ENCODE measurements at regions not wholly inside any gene's neighbourhood (a gene's known extent, or its start where the extent isn't known, plus 50 kb on each side); places are given as distances from the start of the nearest gene placed in this dataset.
A peak's percentile ranks its signal among the peaks of the same experiment; 100 is the strongest.
"Not testable (repeated sequence)": the region's sequence is repeated elsewhere in the genome, so short reads cannot be mapped to it uniquely, and the experiment has no call there.

DNA sequence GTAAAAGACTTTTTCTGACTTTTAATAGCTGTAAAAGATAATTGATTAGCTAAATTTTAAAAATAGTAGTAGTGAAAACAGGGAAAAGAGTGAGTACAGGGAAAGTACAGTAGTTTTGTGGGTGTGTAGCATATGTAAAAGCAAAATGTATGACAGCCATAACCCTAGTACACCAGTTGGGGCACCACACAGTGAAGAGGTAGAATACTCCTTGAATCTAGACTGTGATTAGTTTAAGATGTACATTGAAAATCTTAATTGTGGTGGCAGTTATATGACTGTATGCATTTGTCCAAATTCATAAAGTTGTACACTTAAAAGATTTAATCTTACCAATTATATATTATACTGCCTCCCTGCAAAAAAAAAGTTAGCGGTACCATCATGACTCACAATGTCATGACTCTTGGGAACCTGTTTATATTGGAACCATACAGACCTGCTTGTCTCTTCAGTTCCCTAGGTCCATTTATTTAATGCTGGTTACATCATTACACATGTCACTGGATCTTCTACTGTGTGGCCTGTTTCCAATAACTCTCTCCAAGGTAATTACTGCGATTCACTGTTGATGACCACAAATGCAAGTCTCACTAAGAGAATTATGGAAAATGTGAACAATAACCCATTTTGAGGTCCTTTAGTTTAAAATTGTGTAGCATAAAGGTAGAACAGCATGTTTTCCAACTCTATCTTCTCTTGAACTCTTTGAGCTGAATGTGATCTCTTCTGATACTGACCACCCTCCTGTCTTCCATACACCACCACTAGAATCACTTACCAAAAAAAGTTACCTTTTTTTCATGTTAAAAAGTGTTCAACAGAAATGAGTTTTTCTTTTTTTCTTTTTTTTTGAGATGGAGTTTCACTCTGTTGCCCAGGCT lies 264.2 kb upstream of the AMIGO2 start:
- no peak for DNase-seq

DNA sequence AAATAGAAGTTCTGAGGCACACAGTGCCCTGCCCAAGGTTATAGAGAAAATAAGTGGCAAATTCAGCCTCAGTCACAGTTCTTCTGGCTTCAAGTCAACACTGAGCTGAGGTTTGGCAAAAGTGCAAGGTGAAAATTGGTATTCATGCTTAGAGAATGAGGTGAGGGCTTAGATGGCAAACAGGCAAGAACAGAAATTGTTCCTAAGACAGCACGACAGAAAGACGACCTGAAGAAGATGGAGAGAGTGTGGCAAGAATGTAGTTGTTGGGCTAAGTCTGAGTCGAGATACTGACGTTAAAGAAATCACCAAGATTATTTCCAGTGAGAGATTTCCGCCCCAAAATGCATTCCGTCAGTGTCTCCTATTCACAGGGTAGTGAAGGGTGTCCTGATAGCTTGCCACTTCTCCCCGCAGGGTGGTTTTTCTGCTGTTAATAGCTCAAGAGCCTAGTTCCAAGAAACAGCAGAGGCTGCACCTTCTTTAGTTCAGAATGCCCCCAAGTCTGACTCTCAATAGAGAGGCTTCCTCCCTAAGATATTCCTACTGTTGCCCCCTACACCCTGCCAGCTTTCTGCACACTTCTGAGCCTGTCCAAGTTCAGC lies 260.8 kb upstream of the AMIGO2 start:
- no peak for DNase-seq

DNA sequence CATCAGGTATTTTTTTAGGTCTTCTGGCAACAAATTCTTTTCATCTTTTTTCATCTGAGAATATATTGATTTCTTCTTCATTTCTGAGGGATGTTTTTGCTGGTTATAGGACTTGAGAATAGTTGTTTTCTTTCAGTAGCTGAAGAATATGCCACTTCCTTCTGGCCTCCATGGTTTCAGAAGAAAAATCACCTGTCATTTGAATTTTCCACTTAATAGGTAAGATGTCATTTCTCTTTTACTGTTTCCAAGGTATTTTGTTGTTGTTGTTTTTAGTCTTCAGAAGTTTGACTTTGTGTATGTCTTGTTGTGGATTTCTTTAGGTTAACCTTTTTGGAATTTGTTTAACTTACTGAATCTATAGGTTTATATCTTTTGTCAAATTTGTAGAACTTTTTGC lies 257.8 kb upstream of the AMIGO2 start:
- no peak for DNase-seq

DNA sequence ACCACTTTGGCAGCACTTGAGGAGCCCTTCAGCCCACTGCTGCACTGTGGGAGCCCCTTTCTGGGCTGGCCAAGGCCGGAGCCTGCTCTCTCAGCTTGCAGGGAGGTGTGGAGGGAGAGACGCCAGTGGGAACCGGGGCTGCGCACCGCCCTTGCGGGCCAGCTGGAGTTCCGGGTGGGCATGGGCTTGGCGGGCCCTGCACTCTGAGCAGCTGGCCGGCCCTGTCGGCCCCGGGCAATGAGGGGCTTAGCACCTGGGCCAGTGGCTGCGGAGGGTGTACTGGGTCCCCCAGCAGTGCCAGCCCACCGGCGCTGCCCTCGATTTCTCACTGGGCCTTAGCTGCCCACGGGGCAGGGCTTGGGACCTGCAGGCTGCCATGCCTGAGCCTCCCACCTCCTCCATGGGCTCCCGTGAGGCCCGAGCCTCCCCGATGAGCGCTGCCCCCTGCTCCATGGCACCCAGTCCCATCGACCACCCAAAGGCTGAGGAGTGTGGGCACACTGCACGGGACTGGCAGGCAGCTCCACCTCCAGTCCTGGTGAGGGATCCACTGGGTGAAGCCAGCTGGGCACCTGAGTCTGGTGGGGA lies 253.6 kb upstream of the AMIGO2 start:
- DNase-seq = not testable (repeated sequence)

DNA sequence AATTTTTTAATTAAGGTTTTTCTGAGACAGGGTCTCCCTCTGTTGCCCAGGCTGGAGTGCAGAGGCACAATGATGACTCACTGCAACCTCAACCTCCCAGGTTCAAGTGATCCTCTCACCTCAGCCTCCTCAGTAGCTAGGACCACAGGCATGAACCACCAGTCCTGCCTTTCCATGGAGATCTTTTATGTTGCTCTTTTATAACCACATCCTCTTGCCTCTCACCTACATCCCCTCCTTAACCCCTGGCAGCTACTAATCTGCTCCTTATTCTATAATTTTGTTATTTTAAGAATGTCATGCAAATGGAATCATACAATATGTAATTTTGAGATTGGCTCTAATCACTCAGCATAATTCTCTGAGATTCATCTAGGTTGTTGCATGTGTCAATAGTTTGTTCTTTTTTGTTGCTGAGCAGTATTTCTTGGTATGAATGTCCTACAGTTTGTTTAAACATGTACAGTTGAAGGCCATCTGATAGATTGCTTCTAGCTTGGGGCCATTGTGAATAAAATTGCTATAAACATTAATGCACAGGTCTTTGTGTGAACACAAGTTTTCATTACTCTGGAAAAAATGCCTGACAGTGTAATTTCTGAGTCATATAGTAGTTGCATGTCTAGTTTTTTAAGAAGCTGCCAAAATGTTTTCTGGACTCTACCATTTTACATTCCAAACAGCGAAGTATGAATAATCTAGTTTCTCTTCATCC lies 249.2 kb upstream of the AMIGO2 start:
- peak; percentile 18 for DNase-seq

DNA sequence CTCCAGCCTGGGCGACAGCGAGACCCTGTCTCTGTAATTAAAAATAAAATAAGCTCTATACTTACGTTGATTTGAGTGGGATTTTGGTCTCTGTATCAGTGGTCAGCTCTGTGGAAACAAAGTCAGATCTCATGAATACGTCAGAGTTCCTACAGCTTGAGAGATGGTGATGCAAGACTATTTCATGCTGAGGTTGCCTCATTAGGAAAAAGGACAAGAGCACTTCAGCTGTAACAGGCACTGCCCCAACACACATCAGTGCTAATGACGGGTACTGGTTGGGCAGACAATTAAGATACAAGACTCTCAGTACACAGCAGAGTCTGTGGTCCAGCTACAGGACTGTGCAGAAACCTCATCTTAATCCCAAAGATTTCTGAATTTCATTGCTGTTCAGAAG lies 246.4 kb upstream of the AMIGO2 start:
- no peak for DNase-seq

DNA sequence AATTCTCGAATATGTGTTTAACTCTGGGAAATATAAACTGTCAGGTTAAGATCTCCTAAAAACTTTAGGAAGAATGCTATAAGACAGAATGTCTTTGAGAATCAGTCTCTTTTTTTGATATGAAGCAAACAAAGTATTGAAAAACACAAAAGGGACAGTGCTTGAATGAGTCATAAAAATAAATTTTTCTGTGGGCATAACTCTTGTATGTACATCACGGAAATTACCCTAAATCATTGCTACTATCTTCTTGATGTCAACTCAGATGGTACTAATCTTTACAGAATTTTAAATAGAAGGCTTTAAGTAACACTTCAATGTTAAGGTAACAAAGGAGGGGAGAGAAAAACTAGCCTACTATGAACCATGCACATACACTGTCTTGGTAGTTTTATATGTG lies 244.0 kb upstream of the AMIGO2 start:
- no peak for DNase-seq

DNA sequence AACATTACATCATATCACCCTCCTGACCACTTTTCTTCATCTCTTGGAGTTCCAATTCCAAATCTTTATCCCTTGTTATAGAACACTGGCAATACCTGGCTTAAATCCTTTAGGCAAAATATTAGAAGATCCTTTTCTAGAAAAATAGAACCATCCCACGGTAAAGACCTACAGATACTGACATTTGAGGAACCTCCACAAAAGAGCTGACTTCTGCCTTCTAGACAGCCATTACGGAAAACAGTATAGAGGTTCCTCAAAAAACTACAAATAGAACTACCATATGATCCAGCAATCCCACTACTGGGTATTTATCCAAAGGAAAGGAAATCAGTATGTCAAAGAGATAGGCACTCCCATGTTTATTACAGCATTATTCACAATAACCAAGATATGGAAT lies 241.7 kb upstream of the AMIGO2 start:
- DNase-seq = no peak

DNA sequence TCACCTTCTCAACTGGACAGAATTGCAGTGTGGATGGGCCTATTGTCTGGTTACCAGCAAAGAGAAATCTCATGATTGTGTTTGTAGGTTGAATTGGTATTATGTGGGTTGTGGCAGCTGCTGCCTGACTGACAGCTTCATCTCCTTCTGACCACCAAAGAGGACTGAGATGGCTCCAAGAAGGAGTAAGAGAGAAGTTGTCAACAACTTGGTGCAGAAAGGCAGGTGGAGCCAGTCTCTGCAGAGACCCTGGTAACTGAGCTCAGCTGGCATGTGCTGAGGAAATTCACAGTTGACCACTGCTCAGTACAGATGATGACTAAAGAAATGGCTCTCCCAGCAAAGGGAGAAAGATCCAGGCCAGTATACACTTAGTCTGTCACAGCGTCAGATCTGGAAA lies 240.0 kb upstream of the AMIGO2 start:
- DNase-seq = no peak

DNA sequence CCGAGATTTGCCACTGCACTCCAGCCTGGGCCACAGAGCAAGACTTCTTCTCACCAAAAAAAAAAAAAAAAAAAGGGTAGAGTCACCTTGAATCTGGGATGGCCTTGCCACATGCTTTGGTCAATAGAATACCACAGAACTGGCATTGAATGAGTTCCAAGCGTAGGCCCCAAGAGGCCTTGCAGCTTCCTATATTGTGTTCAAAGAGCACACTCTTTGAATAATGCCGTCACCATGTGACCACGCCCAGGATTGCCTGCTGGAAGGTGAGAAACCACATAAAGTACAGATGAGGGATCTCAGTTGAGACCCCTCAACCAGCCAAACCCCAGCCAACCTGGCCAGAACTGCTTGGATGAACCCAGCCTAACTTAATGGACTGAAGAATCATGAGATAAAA lies 239.2 kb upstream of the AMIGO2 start:
- peak; percentile 11 for DNase-seq

DNA sequence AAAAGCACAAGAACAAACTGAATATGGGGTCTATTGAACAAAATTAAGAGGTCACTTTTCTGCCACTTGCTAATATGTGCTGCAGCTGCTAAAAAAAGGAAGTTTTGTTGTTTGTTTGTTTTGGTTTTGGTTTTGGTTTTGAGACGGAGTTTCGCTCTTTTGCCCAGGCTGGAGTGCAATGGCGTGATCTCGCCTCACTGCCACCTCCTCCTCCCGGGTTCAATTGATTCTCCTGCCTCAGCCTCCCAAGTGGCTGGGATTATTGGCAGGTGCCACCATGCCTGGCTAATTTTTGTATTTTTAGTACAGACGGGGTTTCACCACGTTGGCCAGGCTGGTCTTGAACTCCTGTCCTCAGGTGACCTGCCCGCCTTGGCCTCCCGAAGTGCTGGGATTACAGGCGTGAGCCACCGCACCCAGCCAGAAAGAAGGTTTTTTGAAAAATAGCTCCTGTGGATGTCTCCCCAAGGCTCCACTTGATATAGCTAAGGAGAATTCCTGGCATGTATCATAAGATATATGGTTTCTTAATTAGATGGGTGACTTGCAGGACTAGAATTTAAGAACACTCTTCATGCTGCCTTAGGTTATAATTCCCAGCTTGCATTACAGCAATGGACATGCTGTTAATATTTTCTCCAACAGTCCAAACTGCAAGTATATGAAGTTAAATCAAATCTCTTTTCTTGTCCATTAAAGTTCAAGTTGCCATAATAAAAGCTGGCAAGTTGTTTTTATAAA lies 237.6 kb upstream of the AMIGO2 start:
- DNase-seq = peak; percentile 7

DNA sequence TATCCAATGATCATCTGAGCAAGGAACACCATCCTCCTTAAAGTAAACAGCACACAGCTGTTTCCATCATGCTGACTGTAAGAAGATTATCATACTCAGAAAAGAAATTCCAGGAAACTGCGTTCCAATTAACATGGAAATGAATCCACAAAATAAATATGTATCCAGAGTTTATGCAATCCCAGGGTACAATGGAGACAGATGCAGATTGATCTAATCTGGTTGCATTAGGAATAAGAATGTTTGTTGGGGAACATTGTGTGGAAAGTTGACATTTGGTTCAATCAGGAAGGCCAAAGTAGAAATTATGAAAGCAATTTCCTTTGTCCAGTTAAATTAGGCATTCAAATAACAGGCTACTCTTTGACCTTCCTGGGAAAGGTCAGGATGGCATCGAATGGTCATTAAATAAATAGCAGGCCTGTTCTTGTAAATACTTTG lies 236.9 kb upstream of the AMIGO2 start:
- no peak for DNase-seq

DNA sequence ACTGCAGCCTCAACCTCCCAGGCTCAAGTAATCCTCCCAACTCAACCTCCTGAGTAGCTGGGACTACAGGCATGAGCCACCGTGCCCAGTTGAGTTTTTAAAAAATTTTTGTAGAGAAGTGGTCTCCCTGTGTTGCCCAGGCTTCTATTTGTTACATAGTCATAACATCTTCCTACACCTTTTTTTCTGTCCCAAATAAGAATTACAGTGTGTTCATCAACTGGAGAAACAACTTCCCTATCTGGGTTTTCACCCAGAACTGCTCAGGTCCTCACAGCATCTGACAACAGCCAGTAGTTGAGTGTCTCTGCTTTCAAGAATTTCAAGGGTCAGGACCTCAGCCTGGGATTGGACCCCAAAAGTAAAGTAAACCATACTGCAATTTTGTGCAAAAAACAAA lies 235.2 kb upstream of the AMIGO2 start:
- DNase-seq = no peak

DNA sequence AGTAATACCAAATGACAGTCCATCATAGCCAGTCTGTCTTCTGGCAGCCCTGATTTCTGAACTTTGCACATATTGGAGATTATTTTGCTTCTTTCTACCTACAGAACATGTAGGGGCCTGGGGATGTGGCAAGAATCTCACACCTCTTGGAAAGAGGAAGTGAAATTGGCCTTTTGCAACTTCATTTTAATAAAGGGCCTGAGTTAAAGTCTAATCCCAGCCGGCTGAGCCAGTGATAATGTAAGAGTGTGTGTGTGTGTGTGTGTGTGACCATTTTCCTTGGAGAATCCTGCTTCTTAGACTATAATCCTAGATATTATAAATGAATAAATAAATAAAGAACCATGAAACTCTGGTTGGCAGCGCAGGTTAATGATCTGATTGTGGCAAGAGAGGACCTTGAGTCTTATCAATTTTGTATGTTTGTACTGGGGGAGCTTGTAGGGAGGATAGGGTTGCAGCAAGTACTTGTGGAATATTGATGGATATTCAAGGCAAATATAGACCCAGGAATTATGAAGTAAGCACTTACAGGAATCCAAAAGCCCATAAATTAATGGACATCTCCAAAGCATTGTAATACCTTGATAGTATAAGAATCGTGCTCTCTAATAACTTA lies 233.2 kb upstream of the AMIGO2 start:
- DNase-seq = no peak

DNA sequence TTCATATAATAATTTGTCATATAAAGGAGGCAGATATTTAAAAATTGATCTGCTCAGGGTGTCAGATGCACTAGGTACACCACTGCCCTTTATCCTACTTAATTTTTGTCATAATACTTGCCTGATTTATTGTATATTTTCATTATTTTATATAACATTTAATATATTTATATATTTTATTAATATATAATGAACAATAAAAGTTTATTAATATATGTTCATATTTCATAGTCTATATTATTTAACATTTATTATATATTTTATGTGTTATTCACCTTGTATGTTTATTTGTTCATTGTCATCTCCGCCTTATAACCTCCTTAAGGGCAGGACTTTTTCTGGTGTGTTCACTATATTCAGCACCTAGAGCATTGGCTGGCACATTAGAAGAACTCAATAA lies 232.4 kb upstream of the AMIGO2 start:
- no peak for DNase-seq

DNA sequence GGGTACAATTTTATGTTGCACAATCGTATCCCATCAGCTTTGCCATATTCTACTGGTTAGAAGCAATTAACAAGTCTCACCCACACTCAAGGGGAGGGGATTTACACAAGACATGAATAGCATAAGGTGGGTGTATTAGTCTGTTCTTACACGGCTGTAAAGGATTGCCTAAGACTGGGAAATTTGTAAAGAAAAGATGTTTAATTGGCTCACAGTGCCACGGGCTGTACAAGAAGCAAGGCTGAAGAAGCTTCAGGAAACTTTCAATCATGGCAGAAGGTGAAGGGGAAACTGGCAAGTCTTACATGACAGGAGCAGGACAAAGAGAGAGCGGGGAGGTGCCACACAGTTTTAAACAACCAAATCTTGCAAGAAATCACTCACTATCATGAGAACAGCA lies 231.8 kb upstream of the AMIGO2 start:
- no peak for DNase-seq

DNA sequence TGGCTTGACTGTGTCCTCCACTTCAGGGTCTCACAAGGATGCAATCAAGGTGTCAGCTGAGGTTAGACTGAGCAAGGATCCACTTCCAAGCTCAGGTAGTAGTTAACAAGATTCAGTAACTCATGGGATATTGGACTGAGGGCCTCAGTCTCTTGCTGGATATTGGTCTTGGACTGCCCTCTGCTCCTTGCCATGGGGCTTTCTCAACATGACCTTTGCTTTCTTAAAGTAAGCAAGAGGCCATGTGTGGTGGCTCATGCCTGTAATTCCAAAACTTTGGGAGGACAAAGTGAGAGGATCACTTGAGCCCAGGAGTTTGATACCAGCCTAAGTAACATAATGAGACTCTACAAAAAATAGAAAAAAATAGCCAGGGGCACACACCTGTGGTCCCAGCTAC lies 231.3 kb upstream of the AMIGO2 start:
- DNase-seq = no peak

DNA sequence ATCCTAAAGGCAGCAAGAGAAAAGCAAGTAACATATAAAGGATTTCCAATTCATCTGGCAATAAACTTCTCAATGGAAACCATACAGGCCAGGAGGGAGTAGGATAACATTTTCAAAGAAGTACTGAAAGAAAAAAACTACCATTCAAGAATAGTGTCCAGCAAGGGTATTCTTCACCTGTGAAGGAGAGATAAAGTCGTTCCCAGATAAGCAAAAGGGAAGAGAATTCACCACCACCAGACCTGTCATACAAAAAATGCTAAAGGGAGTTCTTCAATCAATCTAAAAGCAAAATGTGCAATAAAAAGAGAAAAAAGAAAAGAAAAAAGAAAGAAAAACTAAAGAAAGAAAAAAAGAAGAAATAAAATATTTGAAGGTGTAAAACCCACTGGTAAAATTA lies 228.9 kb upstream of the AMIGO2 start:
- DNase-seq = no peak

DNA sequence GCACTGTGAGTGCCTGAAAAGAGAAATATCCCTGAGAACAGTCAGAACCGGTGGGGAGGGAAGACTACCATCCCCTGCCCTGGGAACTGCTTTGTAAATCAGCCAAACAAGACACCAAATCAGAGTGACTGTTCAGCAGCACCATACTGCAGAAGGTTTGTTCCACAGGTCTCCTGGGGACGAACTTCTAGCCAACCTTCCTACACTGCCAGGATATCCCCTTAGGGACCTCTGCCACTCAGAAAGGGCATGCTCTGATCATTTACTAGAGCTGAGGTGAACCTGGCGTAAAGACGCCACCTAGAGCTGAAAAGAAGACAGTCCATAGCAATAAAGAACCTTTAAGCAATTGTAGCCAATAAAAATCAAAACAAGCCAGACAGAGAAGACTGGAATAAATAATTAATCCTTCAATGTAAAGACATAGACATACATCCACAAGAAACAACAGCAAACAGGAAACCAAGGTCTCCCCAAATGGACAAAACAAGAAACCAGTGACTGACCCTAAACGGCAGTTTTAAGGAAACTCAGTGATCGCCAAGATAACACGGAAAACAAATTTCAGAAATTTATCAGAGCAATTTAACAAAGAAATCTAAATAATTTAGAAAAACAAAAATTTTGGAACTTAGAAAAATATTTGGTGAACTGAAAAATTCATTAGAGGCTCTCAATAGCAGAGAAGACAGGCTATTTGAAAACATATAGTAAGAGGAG lies 228.1 kb upstream of the AMIGO2 start:
- peak; percentile 71 for DNase-seq

DNA sequence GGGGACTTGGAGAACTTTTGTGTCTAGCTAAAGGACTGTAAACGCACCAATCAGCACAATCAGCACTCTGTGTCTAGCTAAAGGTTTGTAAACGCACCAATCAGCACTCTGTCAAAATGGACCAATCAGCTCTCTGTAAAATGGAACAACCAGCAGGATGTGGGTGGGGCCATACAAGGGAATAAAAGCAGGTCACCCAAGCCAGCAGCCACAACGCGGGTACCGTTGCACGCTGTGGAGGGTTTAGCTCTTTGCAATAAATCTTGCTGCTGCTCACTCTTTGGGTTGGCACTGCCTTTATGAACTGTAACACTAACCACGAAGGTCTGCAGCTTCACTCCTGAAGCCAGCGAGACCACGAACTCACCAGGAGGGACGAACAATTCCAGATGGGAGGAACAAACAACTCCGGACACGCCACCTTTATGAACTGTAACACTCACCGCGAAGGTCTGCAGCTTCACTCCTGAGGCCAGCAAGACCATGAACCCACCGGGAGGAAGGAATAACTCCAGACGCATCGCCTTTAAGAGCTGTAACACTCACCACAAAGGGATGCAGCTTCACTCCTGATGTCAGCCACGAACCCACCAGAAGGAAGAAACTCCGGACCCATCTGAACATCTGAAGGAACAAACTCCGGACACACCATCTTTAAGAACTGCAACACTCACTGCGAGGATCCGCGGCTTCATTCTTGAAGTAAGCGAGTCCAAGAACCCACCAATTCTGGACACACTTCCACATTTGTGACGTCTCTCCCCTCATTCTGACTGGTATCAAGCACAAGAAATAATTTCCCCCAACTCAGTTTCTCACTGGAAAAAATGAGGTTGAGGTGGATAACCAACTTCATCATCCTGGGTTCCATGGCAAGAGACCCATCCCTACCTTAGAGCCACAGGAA lies 227.3 kb upstream of the AMIGO2 start:
- DNase-seq = peak; percentile 71

DNA sequence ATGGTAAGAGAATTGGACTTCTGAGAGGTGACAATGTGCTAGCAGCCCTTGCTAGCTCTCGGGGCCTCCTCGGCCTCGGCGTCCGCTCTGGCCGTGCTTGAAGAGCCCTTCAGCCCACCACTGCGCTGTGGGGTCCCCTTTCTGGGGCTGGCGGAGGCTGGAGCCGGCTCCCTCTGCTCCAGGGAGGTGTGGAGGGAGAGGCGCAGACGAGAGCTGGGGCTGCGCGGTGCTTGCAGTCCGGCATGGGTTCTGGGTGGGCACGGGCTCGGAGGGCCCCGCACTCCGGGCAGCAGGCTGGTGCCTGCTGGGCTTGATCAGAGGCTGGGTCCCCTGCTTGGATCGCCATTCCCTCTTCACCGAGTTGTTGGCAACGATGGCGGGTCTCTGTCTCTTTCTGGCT lies 226.4 kb upstream of the AMIGO2 start:
- DNase-seq = no peak

Data from CD4-positive, alpha-beta T cell treated with Interleukin-6 for 4 hours (primary cell).